ENCODE measurements at regions not wholly inside any gene's neighbourhood (a gene's known extent, or its start where the extent isn't known, plus 50 kb on each side); places are given as distances from the start of the nearest gene placed in this dataset.

DNA sequence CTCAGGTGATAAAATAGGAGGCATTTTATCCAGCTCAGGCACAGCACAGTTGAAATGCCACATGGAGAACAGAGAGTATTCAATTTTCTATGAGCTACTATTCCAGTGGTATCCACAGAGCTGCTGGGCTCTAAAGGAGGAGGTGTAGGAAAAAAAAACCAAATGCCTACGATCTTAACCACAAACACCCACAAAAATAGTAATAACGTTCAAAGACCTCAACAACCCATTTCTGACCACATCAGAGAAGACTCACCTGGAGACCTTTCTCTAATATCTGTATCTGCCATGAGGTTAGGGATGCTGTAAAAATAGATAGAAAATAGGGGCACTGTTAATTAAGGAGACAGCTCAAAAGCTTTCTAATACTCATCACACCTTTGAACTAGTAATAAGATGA is 294.6 kb upstream of the PARD3B start:
- no peak overlapping the region for H3K9ac ChIP-seq (ENCODE audit: low read length)
- no peak overlapping the region for H3K4me3 ChIP-seq (ENCODE audit: low read depth in 1 of 2, low read length in 2 of 2)
- no peaks in the 10 kb centered on the region for H3K27me3 ChIP-seq (ENCODE audit: control insufficient read depth in 1 of 2, insufficient read depth in 2 of 2, low read length in 2 of 2)
- H3K4me1 ChIP-seq (ENCODE audit: insufficient read depth, low read length) = peaks cover 17% of the 10 kb centered on the region
- no peaks in the 10 kb centered on the region for H3K9me3 ChIP-seq (ENCODE audit: low read length)
- H3K27ac ChIP-seq (ENCODE audit: low read depth, low read length) = no peak overlapping the region
- H3K36me3 ChIP-seq (ENCODE audit: insufficient read depth, low read length) = no peaks in the 10 kb centered on the region

DNA sequence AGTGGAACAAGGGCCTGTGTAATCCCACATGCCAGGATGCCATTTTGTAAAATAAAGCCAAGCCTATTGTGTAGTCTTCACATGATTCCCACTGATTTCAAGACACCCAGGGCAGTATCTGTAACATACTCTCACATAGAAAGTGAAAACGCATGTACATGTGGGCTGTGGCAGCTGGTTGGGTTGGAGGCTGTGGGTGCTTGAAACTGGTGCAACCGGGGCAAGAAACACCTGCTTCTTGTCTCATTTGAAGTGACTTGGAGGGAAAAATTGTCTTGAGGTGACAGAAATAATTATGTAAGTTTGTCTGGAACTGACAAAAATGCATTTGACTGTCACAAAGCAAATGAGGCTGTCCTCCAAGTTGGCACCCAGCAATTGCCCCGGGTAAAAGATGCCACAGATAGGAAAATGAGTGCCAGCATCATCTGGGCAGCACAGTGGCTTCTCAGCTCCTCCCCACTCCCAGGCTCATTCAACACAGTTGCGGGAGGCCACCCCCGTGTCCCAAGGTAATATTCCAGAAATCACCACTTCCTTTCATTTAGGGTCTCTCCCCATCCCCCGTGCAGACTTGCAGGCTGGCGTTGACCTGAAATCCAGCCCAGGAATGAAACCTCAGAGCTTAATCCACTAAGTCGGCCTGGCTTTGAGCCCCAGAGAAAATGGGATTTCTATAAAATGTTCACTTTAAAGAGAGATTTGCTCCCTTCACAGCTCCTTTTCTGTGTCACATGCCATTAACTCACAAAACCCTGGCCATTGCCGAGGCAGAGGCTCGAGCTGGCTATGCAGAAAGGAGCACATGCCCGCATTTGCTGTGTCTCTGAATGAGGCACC is 293.9 kb upstream of the PARD3B start:
- Histone ChIP-seq H3K4me1 (ENCODE audit: insufficient read depth, low read length) (peaks cover 10% of the 10 kb centered on the region), H3K9ac (ENCODE audit: low read length) (no peak overlapping the region), H3K27me3 (ENCODE audit: control insufficient read depth in 1 of 2, insufficient read depth in 2 of 2, low read length in 2 of 2) (no peaks in the 10 kb centered on the region), H3K4me3 (ENCODE audit: low read depth in 1 of 2, low read length in 2 of 2) (no peak overlapping the region), H3K36me3 (ENCODE audit: insufficient read depth, low read length) (no peaks in the 10 kb centered on the region), H3K27ac (ENCODE audit: low read depth, low read length) (no peak overlapping the region), H3K9me3 (ENCODE audit: low read length) (no peaks in the 10 kb centered on the region)

DNA sequence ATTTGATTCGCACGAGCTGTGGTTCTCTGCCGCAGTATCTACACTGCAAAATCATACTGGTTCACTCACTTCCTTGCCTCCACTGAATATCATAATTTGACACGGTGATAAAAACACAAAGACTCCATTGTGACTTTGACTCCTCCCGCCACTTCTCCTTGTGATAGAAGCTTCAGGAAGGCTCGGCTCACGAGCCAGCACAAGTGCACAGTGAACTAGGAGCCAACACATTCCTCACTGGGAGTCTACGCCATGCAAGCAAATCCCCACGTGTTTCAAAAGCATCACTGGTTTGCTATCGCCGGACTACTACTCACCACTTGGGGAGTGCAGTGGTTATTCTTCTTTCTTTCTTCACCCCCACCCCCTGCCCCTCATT is 293.3 kb upstream of the PARD3B start:
- H3K27me3 ChIP-seq (ENCODE audit: control insufficient read depth in 1 of 2, insufficient read depth in 2 of 2, low read length in 2 of 2) = no peaks in the 10 kb centered on the region
- H3K9me3 ChIP-seq (ENCODE audit: low read length) = no peaks in the 10 kb centered on the region
- no peak overlapping the region for H3K27ac ChIP-seq (ENCODE audit: low read depth, low read length)

DNA sequence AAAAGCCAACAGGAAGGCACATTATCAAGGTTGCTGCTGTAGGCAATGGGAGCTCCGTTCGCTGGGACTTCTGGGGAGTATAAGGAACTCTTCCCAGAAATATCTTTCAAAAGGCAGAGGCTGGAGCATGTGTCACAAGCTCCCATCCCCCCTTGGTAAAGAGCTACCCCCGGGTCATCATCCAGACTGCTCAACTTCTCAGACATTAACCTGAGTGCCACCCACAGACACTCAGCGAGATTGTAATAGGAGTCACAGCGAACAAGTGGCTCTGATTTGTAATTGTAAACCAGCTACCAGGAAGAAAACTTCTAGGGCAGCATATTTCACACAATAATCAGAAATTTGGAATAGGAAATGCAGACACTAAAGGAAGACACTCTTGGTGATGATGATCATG is 290.2 kb upstream of the PARD3B start:
- Histone ChIP-seq H3K4me1 (ENCODE audit: insufficient read depth, low read length) (peaks cover 8% of the 10 kb centered on the region), H3K27me3 (ENCODE audit: control insufficient read depth in 1 of 2, insufficient read depth in 2 of 2, low read length in 2 of 2) (no peaks in the 10 kb centered on the region), H3K9me3 (ENCODE audit: low read length) (no peaks in the 10 kb centered on the region), H3K4me3 (ENCODE audit: low read depth in 1 of 2, low read length in 2 of 2) (no peak overlapping the region), H3K36me3 (ENCODE audit: insufficient read depth, low read length) (no peaks in the 10 kb centered on the region), H3K9ac (ENCODE audit: low read length) (no peak overlapping the region), H3K27ac (ENCODE audit: low read depth, low read length) (no peak overlapping the region)

More for the DNA sequence above, 293.3 kb upstream of the PARD3B start:
- H3K36me3 ChIP-seq (ENCODE audit: insufficient read depth, low read length) = no peaks in the 10 kb centered on the region
- H3K9ac ChIP-seq (ENCODE audit: low read length) = no peak overlapping the region
- no peak overlapping the region for H3K4me3 ChIP-seq (ENCODE audit: low read depth in 1 of 2, low read length in 2 of 2)
- H3K4me1 ChIP-seq (ENCODE audit: insufficient read depth, low read length) = peaks cover 6% of the 10 kb centered on the region

DNA sequence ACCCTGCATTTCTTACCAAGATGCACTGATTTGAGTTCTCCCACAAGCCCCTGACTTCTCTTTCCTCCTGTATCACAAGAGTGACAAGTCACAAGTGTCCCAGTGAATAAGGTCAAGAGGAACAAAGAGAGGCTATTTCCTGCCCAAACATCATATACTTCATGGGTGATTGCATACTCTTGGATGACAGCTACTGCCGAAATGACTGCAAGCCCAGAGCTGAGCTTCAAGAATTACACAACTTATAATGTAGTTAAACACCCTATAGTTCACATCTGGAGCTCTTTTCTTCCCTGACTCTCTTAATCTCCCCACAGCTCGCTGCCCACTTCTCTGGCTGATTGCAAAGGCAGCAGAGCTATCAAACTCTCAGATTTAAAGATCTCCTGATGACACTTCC is 289.7 kb upstream of the PARD3B start:
- Histone ChIP-seq H3K4me3 (ENCODE audit: low read depth in 1 of 2, low read length in 2 of 2) (no peak overlapping the region), H3K9ac (ENCODE audit: low read length) (no peak overlapping the region), H3K9me3 (ENCODE audit: low read length) (no peaks in the 10 kb centered on the region), H3K4me1 (ENCODE audit: insufficient read depth, low read length) (peaks cover 13% of the 10 kb centered on the region), H3K36me3 (ENCODE audit: insufficient read depth, low read length) (no peaks in the 10 kb centered on the region), H3K27ac (ENCODE audit: low read depth, low read length) (no peak overlapping the region), H3K27me3 (ENCODE audit: control insufficient read depth in 1 of 2, insufficient read depth in 2 of 2, low read length in 2 of 2) (no peaks in the 10 kb centered on the region)

DNA sequence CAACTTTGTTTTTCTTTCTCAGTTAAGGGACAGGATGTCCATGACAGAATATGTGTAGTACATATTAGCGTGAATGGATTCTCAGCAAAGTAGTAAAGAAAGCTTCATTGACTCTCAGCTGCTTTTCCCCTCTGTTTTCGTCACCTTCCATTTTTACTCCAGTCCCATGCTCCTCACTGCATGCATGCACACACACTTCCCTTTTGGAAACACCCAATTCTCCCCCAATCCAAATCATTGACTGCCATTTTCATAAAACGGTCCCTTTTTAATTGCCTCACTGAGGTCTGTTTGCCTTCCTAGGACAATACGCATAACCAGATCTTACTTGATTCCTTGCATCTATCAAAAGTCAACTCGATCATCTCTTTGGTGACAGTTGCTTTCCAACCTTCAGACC is 287.5 kb upstream of the PARD3B start:
- Histone ChIP-seq H3K27ac (ENCODE audit: low read depth, low read length) (no peak overlapping the region), H3K27me3 (ENCODE audit: control insufficient read depth in 1 of 2, insufficient read depth in 2 of 2, low read length in 2 of 2) (no peaks in the 10 kb centered on the region), H3K36me3 (ENCODE audit: insufficient read depth, low read length) (no peaks in the 10 kb centered on the region), H3K9me3 (ENCODE audit: low read length) (no peaks in the 10 kb centered on the region), H3K9ac (ENCODE audit: low read length) (no peak overlapping the region), H3K4me1 (ENCODE audit: insufficient read depth, low read length) (peaks cover 14% of the 10 kb centered on the region), H3K4me3 (ENCODE audit: low read depth in 1 of 2, low read length in 2 of 2) (no peak overlapping the region)

DNA sequence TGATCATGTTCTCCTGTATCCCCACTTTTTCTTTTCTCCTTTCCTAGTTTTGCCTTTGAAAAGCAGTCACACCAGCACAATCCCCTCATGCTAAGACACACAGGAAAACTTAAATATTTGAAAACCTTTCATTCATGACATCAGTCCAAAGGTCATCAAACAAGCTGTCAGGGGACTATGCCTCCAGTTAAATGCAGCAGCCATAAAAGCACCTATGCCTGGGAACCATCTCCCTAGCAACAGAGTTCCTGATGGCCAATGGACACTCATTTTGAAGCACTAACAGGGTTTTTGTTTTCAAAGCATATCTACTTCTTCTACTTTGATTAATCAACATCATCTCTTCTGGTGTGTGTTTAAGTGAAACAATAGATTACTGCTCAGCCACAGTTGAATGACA is 286.4 kb upstream of the PARD3B start:
- Histone ChIP-seq H3K4me3 (ENCODE audit: low read depth in 1 of 2, low read length in 2 of 2) (no peak overlapping the region), H3K27me3 (ENCODE audit: control insufficient read depth in 1 of 2, insufficient read depth in 2 of 2, low read length in 2 of 2) (no peaks in the 10 kb centered on the region), H3K9me3 (ENCODE audit: low read length) (no peaks in the 10 kb centered on the region), H3K9ac (ENCODE audit: low read length) (no peak overlapping the region), H3K36me3 (ENCODE audit: insufficient read depth, low read length) (no peaks in the 10 kb centered on the region), H3K4me1 (ENCODE audit: insufficient read depth, low read length) (peaks cover 14% of the 10 kb centered on the region), H3K27ac (ENCODE audit: low read depth, low read length) (no peak overlapping the region)

DNA sequence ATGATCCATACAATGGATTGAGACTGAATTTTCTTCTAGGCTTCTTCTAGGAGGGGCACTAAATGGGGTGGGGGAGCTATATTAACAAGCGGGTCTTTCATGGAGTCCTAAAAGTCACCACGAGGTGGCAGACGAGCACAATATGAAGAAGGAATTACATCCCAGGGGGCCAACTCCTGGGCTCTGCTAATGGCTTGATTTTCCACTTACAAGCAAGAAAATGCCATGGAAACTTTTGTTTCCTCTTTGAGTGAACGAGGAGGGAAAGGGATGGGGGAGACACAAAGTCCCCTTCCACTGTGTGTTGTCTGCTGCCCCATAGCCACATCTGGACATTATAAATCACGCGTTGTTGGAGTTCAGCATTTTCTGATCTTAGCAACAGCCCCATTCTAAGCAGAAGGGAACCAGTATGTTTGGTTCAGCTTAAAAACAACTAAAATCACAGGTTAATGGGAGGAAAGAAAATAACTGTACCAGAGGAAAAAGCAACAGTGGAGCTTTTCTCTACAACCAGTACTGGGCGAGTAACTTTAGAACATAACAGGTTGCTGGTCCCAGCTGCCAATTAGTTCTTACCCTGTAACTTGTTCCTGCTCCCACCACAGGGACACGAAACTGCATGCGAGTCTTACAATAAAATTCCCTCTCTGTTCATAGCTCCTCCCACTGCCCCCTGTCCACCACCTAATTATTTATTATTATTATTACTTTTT is 285.0 kb upstream of the PARD3B start:
- no peaks in the 10 kb centered on the region for H3K9me3 ChIP-seq (ENCODE audit: low read length)
- H3K9ac ChIP-seq (ENCODE audit: low read length) = no peak overlapping the region
- H3K36me3 ChIP-seq (ENCODE audit: insufficient read depth, low read length) = no peaks in the 10 kb centered on the region
- no peak overlapping the region for H3K27ac ChIP-seq (ENCODE audit: low read depth, low read length)
- H3K27me3 ChIP-seq (ENCODE audit: control insufficient read depth in 1 of 2, insufficient read depth in 2 of 2, low read length in 2 of 2) = no peaks in the 10 kb centered on the region
- H3K4me1 ChIP-seq (ENCODE audit: insufficient read depth, low read length) = peaks cover 14% of the 10 kb centered on the region
- H3K4me3 ChIP-seq (ENCODE audit: low read depth in 1 of 2, low read length in 2 of 2) = no peak overlapping the region

DNA sequence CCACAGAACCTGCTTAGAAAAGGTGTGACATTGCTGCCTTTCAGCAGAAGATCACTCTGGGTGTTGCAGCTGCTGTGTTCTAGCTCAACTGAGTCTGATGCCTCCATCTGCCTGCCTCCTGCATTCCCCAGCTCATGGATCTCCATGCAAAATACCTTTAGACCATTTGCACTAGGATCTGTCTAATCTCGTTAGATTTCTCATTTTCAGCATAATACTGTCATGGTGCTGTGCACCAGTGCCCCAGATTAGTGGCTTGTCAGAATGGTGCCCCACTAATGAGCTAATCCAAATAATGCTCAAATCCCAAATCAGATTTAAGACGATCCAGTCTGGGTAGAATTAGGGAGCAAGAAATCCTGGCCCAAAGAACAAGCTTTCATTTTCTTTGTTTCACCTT is 284.4 kb upstream of the PARD3B start:
- H3K36me3 ChIP-seq (ENCODE audit: insufficient read depth, low read length) = no peaks in the 10 kb centered on the region
- H3K27ac ChIP-seq (ENCODE audit: low read depth, low read length) = no peak overlapping the region
- peaks cover 14% of the 10 kb centered on the region for H3K4me1 ChIP-seq (ENCODE audit: insufficient read depth, low read length)
- H3K9ac ChIP-seq (ENCODE audit: low read length) = no peak overlapping the region
- H3K4me3 ChIP-seq (ENCODE audit: low read depth in 1 of 2, low read length in 2 of 2) = no peak overlapping the region
- H3K27me3 ChIP-seq (ENCODE audit: control insufficient read depth in 1 of 2, insufficient read depth in 2 of 2, low read length in 2 of 2) = no peaks in the 10 kb centered on the region
- H3K9me3 ChIP-seq (ENCODE audit: low read length) = no peaks in the 10 kb centered on the region

DNA sequence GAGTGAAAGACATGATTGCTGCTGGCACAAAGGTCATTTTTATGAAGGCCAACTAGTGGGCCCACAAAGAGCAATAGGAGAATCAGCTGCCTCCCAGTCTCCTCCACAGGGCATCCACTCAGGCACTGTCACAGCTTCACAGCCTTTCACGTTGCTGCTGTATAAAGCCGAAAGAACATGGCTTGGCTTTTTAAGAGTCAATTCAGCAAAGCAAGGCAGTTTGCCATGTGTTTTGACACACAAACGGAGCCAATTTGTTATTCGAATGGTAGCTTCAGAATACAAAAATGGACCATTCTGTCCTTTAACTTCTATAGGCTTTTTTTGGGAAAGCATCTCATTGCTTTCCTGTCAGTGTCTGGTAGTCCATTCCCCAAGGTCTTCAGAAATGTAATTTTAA is 283.4 kb upstream of the PARD3B start:
- H3K27ac ChIP-seq (ENCODE audit: low read depth, low read length) = no peak overlapping the region
- H3K4me3 ChIP-seq (ENCODE audit: low read depth in 1 of 2, low read length in 2 of 2) = no peak overlapping the region

DNA sequence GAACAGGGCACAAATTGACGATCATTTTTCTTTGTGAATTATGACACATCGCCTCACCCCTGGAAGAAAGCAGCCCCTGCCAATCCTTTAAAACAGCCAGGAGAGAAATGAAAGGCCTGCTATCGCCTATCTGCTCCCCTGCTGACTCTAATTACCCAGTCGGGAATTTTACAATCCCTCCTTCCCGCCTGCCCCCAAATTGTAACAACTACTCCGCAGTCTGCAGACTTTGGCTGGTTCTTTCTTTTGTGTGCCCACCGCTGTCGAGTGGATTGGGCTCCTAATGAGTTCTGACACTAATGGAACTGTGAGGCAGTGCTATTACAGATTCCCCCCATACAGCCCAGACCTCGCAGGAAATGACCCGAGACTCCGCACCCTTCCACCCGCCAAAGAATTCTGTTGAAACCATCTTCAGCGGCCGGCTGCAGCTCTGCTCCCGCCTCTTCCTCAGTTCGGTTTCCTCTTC is 281.2 kb upstream of the PARD3B start:
- no peaks in the 10 kb centered on the region for H3K36me3 ChIP-seq (ENCODE audit: insufficient read depth, low read length)
- no peak overlapping the region for H3K27ac ChIP-seq (ENCODE audit: low read depth, low read length)
- no peaks in the 10 kb centered on the region for H3K27me3 ChIP-seq (ENCODE audit: control insufficient read depth in 1 of 2, insufficient read depth in 2 of 2, low read length in 2 of 2)
- H3K4me3 ChIP-seq (ENCODE audit: low read depth in 1 of 2, low read length in 2 of 2) = no peak overlapping the region
- no peaks in the 10 kb centered on the region for H3K9me3 ChIP-seq (ENCODE audit: low read length)
- no peak overlapping the region for H3K9ac ChIP-seq (ENCODE audit: low read length)
- peaks cover 14% of the 10 kb centered on the region for H3K4me1 ChIP-seq (ENCODE audit: insufficient read depth, low read length)

More for the DNA sequence above, 283.4 kb upstream of the PARD3B start:
- Histone ChIP-seq H3K9me3 (ENCODE audit: low read length) (no peaks in the 10 kb centered on the region), H3K27me3 (ENCODE audit: control insufficient read depth in 1 of 2, insufficient read depth in 2 of 2, low read length in 2 of 2) (no peaks in the 10 kb centered on the region), H3K9ac (ENCODE audit: low read length) (no peak overlapping the region), H3K36me3 (ENCODE audit: insufficient read depth, low read length) (no peaks in the 10 kb centered on the region), H3K4me1 (ENCODE audit: insufficient read depth, low read length) (peaks cover 14% of the 10 kb centered on the region)
